ENCODE measurements at regions not wholly inside any gene's neighbourhood (a gene's known extent, or its start where the extent isn't known, plus 50 kb on each side); places are given as distances from the start of the nearest gene placed in this dataset.

DNA sequence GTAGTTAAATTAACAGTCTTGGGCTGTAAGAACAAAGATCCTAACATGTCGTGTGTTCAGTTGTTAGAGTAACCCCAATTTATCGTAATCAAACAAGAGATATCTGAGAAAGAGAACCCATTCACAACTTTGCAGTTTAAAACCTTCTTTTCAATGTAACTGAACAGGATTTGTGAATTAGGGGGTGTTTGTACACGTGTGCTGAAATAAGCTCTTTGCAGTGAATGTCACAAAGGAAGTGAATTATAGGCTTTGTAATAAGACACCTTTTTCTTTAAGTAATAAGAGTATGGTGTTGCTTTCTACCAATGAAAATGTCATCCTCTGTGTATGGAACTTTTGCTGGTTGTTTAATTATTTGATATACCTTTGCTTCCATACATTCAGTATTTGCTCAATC is 114.0 kb downstream of the ALX1 start:
- H3K4me3 ChIP-seq (ENCODE audit: extremely low read depth in 1 of 4, insufficient read depth in 2 of 4, low read depth in 3 of 4, low read length in 4 of 4) = no peak overlapping the region
- no peak overlapping the region for H2BK5ac ChIP-seq (ENCODE audit: low read depth, low read length)
- no peak overlapping the region for H2BK120ac ChIP-seq (replicated peaks; ENCODE audit: low read depth, low read length)
- no peaks in the 10 kb centered on the region for H3K9me3 ChIP-seq (ENCODE audit: insufficient read depth in 2 of 2, low read depth in 1 of 2, low read length in 1 of 2)
- no peaks in the 10 kb centered on the region for H3K4me1 ChIP-seq (replicated peaks in 1 of 4; ENCODE audit: control insufficient read depth in 3 of 4, insufficient read depth in 4 of 4, low read length in 3 of 4)
- no peak overlapping the region for H2BK12ac ChIP-seq (ENCODE audit: low read depth, low read length)
- no peak overlapping the region for H2BK20ac ChIP-seq (ENCODE audit: low read length)
- H3K56ac ChIP-seq (replicated peaks; ENCODE audit: insufficient read length, low read depth, low read length) = no peak overlapping the region
- no peak overlapping the region for H3K18ac ChIP-seq (ENCODE audit: extremely low read depth, low read length)
- no peak overlapping the region for H4K91ac ChIP-seq (replicated peaks; ENCODE audit: insufficient read length, low read length)
- no peak overlapping the region for H3K23ac ChIP-seq (ENCODE audit: insufficient read length)
- H3K9ac ChIP-seq (replicated peaks in 1 of 4; ENCODE audit: extremely low read depth in 1 of 4, low read depth in 3 of 4, low read length in 3 of 4) = no peak overlapping the region
- ChIA-PET CTCF (ENCODE audit: partially characterized antibody) (no interaction called here), POLR2A (ENCODE audit: partially characterized antibody) (no interaction called here)
- WGBS, 2 experiments (ENCODE audit: extremely low coverage in 1 of 2, insufficient coverage in 1 of 2, insufficient read length in 1 of 2, insufficient replicate concordance in 2 of 2, low coverage in 1 of 2, low lambda C conversion rate in 2 of 2, missing lambda C conversion rate in 1 of 2) = 86% methylated on average over 3 of the region's 3 CpGs; no CpG with 5 or more reads in 1 of the 2 experiments
- no peak overlapping the region for H2BK15ac ChIP-seq (ENCODE audit: low read length)
- H4K5ac ChIP-seq (ENCODE audit: insufficient read length, low read depth, low read length) = no peak overlapping the region
- TF ChIP-seq CTBP2 (IDR thresholded peaks at IDR 0.05; ENCODE audit: borderline replicate concordance, insufficient read depth, insufficient read length, low read length) = no peak
- no peak for TF ChIP-seq HDAC2 (IDR thresholded peaks at IDR 0.05; ENCODE audit: borderline replicate concordance in 1 of 2, low read depth in 2 of 2, low read length in 2 of 2)
- TF ChIP-seq FOSL1 (IDR thresholded peaks at IDR 0.05; ENCODE audit: insufficient read depth, low read depth, low read length) = no peak
- H2AFZ ChIP-seq (ENCODE audit: low read length) = no peak overlapping the region
- DNase-seq (ENCODE audit: low read depth in 1 of 2, low spot score in 2 of 2) (no peak), FAIRE-seq (no peak)
- no peak overlapping the region for H2AK5ac ChIP-seq (ENCODE audit: low read depth, low read length)
- no peak overlapping the region for H4K8ac ChIP-seq (ENCODE audit: extremely low read depth, insufficient read depth, low read length)
- no peaks in the 10 kb centered on the region for H4K20me1 ChIP-seq (replicated peaks in 1 of 2; ENCODE audit: control insufficient read depth in 1 of 2, insufficient read depth in 2 of 2, low read length in 2 of 2)
- no peaks in the 10 kb centered on the region; the same call in 1 of the 2 replicates for H3K23me2 ChIP-seq (ENCODE audit: low read depth, low read length)
- H3K4me2 ChIP-seq (ENCODE audit: insufficient read depth in 1 of 2, low read depth in 2 of 2, low read length in 2 of 2) = no peak overlapping the region
- no peak overlapping the region for H3K14ac ChIP-seq (ENCODE audit: insufficient read length)
- no peak overlapping the region for H3K4ac ChIP-seq (replicated peaks; ENCODE audit: insufficient read length, low read depth, low read length)
- H3K79me2 ChIP-seq (ENCODE audit: control insufficient read depth in 1 of 2, insufficient read depth in 2 of 2, low read length in 2 of 2) = no peaks in the 10 kb centered on the region
- no peak overlapping the region for H3K27ac ChIP-seq (ENCODE audit: low read depth, low read length)
- no peaks in the 10 kb centered on the region for H3K79me1 ChIP-seq (ENCODE audit: low read depth, low read length)
- H3K27me3 ChIP-seq (replicated peaks in 1 of 4; ENCODE audit: control insufficient read depth in 3 of 4, extremely low read depth in 1 of 4, insufficient read depth in 3 of 4, low read length in 3 of 4) = no peaks in the 10 kb centered on the region
- no peaks in the 10 kb centered on the region for H3K36me3 ChIP-seq (ENCODE audit: control insufficient read depth in 2 of 4, insufficient read depth in 4 of 4, low read length in 3 of 4)
